ENCODE measurements at regions not wholly inside any gene's neighbourhood (a gene's known extent, or its start where the extent isn't known, plus 50 kb on each side); places are given as distances from the start of the nearest gene placed in this dataset.

GRCh38 chr2:4618630-4619228 lies 915.4 kb downstream of the DCDC2C start:
- no peaks in the 10 kb centered on the region for H3K36me3 ChIP-seq (ENCODE audit: control insufficient read depth, insufficient read depth, low read length)
- no peaks in the 10 kb centered on the region for H3K9me3 ChIP-seq (ENCODE audit: control insufficient read depth, low read length)
- no peak overlapping the region for H3K4me3 ChIP-seq (ENCODE audit: insufficient read depth, low read depth, low read length)
- H3K27me3 ChIP-seq (ENCODE audit: control insufficient read depth, insufficient read depth, low read length, poor library complexity, severe bottlenecking): no peaks in the 10 kb centered on the region
- H3K27ac ChIP-seq (ENCODE audit: insufficient read depth, low read depth, low read length, poor library complexity, severe bottlenecking): no peak overlapping the region
- WGBS, 2 experiments: 93 to 97% methylated on average over 12 of the region's 12 CpGs
- no peaks in the 10 kb centered on the region for H3K4me1 ChIP-seq (ENCODE audit: control insufficient read depth, insufficient read depth, low read length)

- Histone ChIP-seq H3K4me3 (ENCODE audit: insufficient read depth, low read depth, low read length) (no peak overlapping the region), H3K9me3 (ENCODE audit: control insufficient read depth, low read length) (no peaks in the 10 kb centered on the region), H3K4me1 (ENCODE audit: control insufficient read depth, insufficient read depth, low read length) (no peaks in the 10 kb centered on the region), H3K27me3 (ENCODE audit: control insufficient read depth, insufficient read depth, low read length, poor library complexity, severe bottlenecking) (no peaks in the 10 kb centered on the region), H3K36me3 (ENCODE audit: control insufficient read depth, insufficient read depth, low read length) (no peaks in the 10 kb centered on the region), H3K27ac (ENCODE audit: insufficient read depth, low read depth, low read length, poor library complexity, severe bottlenecking) (no peak overlapping the region)
- WGBS, 2 experiments: 91 to 95% methylated on average over 6 of the region's 6 CpGs
Observed at GRCh38 chr2:4628998-4629501, 925.7 kb downstream of the DCDC2C start.

- Histone ChIP-seq H3K36me3 (ENCODE audit: control insufficient read depth, insufficient read depth, low read length) (no peaks in the 10 kb centered on the region), H3K9me3 (ENCODE audit: control insufficient read depth, low read length) (no peaks in the 10 kb centered on the region), H3K4me1 (ENCODE audit: control insufficient read depth, insufficient read depth, low read length) (no peaks in the 10 kb centered on the region), H3K27ac (ENCODE audit: insufficient read depth, low read depth, low read length, poor library complexity, severe bottlenecking) (no peak overlapping the region), H3K4me3 (ENCODE audit: insufficient read depth, low read depth, low read length) (no peak overlapping the region), H3K27me3 (ENCODE audit: control insufficient read depth, insufficient read depth, low read length, poor library complexity, severe bottlenecking) (no peaks in the 10 kb centered on the region)
- 92 to 98% methylated on average over 4 of the region's 4 CpGs for WGBS, 2 experiments
Observed at GRCh38 chr2:4635289-4635688, 931.9 kb downstream of the DCDC2C start.

GRCh38 chr2:4653991-4654390 lies 950.6 kb downstream of the DCDC2C start:
- no peaks in the 10 kb centered on the region for H3K9me3 ChIP-seq (ENCODE audit: control insufficient read depth, low read length)
- WGBS, 2 experiments: 95 to 96% methylated on average over 1 of the region's 1 CpG
- no peak overlapping the region for H3K27ac ChIP-seq (ENCODE audit: insufficient read depth, low read depth, low read length, poor library complexity, severe bottlenecking)
- H3K4me3 ChIP-seq (ENCODE audit: insufficient read depth, low read depth, low read length): no peak overlapping the region
- H3K36me3 ChIP-seq (ENCODE audit: control insufficient read depth, insufficient read depth, low read length): no peaks in the 10 kb centered on the region
- no peaks in the 10 kb centered on the region for H3K27me3 ChIP-seq (ENCODE audit: control insufficient read depth, insufficient read depth, low read length, poor library complexity, severe bottlenecking)
- H3K4me1 ChIP-seq (ENCODE audit: control insufficient read depth, insufficient read depth, low read length): no peaks in the 10 kb centered on the region

- Histone ChIP-seq H3K4me1 (ENCODE audit: control insufficient read depth, insufficient read depth, low read length) (no peaks in the 10 kb centered on the region), H3K27ac (ENCODE audit: insufficient read depth, low read depth, low read length, poor library complexity, severe bottlenecking) (no peak overlapping the region), H3K9me3 (ENCODE audit: control insufficient read depth, low read length) (no peaks in the 10 kb centered on the region), H3K27me3 (ENCODE audit: control insufficient read depth, insufficient read depth, low read length, poor library complexity, severe bottlenecking) (no peaks in the 10 kb centered on the region), H3K36me3 (ENCODE audit: control insufficient read depth, insufficient read depth, low read length) (no peaks in the 10 kb centered on the region), H3K4me3 (ENCODE audit: insufficient read depth, low read depth, low read length) (no peak overlapping the region)
- WGBS, 2 experiments: 94 to 98% methylated on average over 3 of the region's 3 CpGs
Observed at GRCh38 chr2:4656326-4656725, 953.0 kb downstream of the DCDC2C start.

- no peaks in the 10 kb centered on the region for H3K9me3 ChIP-seq (ENCODE audit: control insufficient read depth, low read length)
- H3K27ac ChIP-seq (ENCODE audit: insufficient read depth, low read depth, low read length, poor library complexity, severe bottlenecking): no peak overlapping the region
- no peak overlapping the region for H3K4me3 ChIP-seq (ENCODE audit: insufficient read depth, low read depth, low read length)
- no peaks in the 10 kb centered on the region for H3K36me3 ChIP-seq (ENCODE audit: control insufficient read depth, insufficient read depth, low read length)
- no peaks in the 10 kb centered on the region for H3K27me3 ChIP-seq (ENCODE audit: control insufficient read depth, insufficient read depth, low read length, poor library complexity, severe bottlenecking)
- WGBS, 2 experiments: 96% methylated on average over 8 of the region's 8 CpGs
- no peaks in the 10 kb centered on the region for H3K4me1 ChIP-seq (ENCODE audit: control insufficient read depth, insufficient read depth, low read length)
Observed at GRCh38 chr2:4662161-4662779, 958.9 kb downstream of the DCDC2C start.

GRCh38 chr2:4668381-4668780 lies 965.0 kb downstream of the DCDC2C start:
- H3K9me3 ChIP-seq (ENCODE audit: control insufficient read depth, low read length): no peaks in the 10 kb centered on the region
- H3K4me3 ChIP-seq (ENCODE audit: insufficient read depth, low read depth, low read length): no peak overlapping the region
- no peaks in the 10 kb centered on the region for H3K4me1 ChIP-seq (ENCODE audit: control insufficient read depth, insufficient read depth, low read length)
- 95 to 96% methylated on average over 4 of the region's 4 CpGs for WGBS, 2 experiments
- H3K27me3 ChIP-seq (ENCODE audit: control insufficient read depth, insufficient read depth, low read length, poor library complexity, severe bottlenecking): no peaks in the 10 kb centered on the region
- no peak overlapping the region for H3K27ac ChIP-seq (ENCODE audit: insufficient read depth, low read depth, low read length, poor library complexity, severe bottlenecking)
- no peaks in the 10 kb centered on the region for H3K36me3 ChIP-seq (ENCODE audit: control insufficient read depth, insufficient read depth, low read length)

GRCh38 chr2:4670331-4670730 lies 967.0 kb downstream of the DCDC2C start:
- H3K36me3 ChIP-seq (ENCODE audit: control insufficient read depth, insufficient read depth, low read length): no peaks in the 10 kb centered on the region
- H3K27ac ChIP-seq (ENCODE audit: insufficient read depth, low read depth, low read length, poor library complexity, severe bottlenecking): no peak overlapping the region
- no peaks in the 10 kb centered on the region for H3K4me1 ChIP-seq (ENCODE audit: control insufficient read depth, insufficient read depth, low read length)
- H3K9me3 ChIP-seq (ENCODE audit: control insufficient read depth, low read length): no peaks in the 10 kb centered on the region
- no peaks in the 10 kb centered on the region for H3K27me3 ChIP-seq (ENCODE audit: control insufficient read depth, insufficient read depth, low read length, poor library complexity, severe bottlenecking)
- 94 to 96% methylated on average over 2 of the region's 2 CpGs for WGBS, 2 experiments
- H3K4me3 ChIP-seq (ENCODE audit: insufficient read depth, low read depth, low read length): no peak overlapping the region

- H3K4me3 ChIP-seq (ENCODE audit: insufficient read depth, low read depth, low read length): no peak overlapping the region
- 95% methylated on average over 13 of the region's 13 CpGs for WGBS, 2 experiments
- H3K9me3 ChIP-seq (ENCODE audit: control insufficient read depth, low read length): no peaks in the 10 kb centered on the region
- no peaks in the 10 kb centered on the region for H3K36me3 ChIP-seq (ENCODE audit: control insufficient read depth, insufficient read depth, low read length)
- no peak overlapping the region for H3K27ac ChIP-seq (ENCODE audit: insufficient read depth, low read depth, low read length, poor library complexity, severe bottlenecking)
- H3K27me3 ChIP-seq (ENCODE audit: control insufficient read depth, insufficient read depth, low read length, poor library complexity, severe bottlenecking): no peaks in the 10 kb centered on the region
- H3K4me1 ChIP-seq (ENCODE audit: control insufficient read depth, insufficient read depth, low read length): no peaks in the 10 kb centered on the region
Observed at GRCh38 chr2:4673025-4673489, 969.7 kb downstream of the DCDC2C start.

- Histone ChIP-seq H3K27ac (ENCODE audit: insufficient read depth, low read depth, low read length, poor library complexity, severe bottlenecking) (no peak overlapping the region), H3K4me3 (ENCODE audit: insufficient read depth, low read depth, low read length) (no peak overlapping the region), H3K4me1 (ENCODE audit: control insufficient read depth, insufficient read depth, low read length) (no peaks in the 10 kb centered on the region), H3K36me3 (ENCODE audit: control insufficient read depth, insufficient read depth, low read length) (no peaks in the 10 kb centered on the region), H3K27me3 (ENCODE audit: control insufficient read depth, insufficient read depth, low read length, poor library complexity, severe bottlenecking) (no peaks in the 10 kb centered on the region), H3K9me3 (ENCODE audit: control insufficient read depth, low read length) (no peaks in the 10 kb centered on the region)
- 93 to 94% methylated on average over 6 of the region's 6 CpGs for WGBS, 2 experiments
Observed at GRCh38 chr2:4674007-4674406, 970.6 kb downstream of the DCDC2C start.

Measured in ectodermal cell (in vitro differentiated cells).